GM12874 (cell line): ENCODE measurements at regions not wholly inside any gene's neighbourhood (a gene's known extent, or its start where the extent isn't known, plus 50 kb on each side); places are given as distances from the start of the nearest gene placed in this dataset.

Experiments
- CTCF ChIP-seq: IDR thresholded peaks from 2 replicates; pipeline ENCODE4 v1.5.1; 2011; ENCODE audit warnings: low read depth, mild to moderate bottlenecking, control low read depth, low read length, moderate library complexity; ENCODE audit not compliant: insufficient read depth

- TF ChIP-seq CTCF: no peak
Measured at GRCh38 chr4:65921180-65921579, 250.9 kb upstream of the EPHA5 start.

- TF ChIP-seq CTCF: no peak
Measured at GRCh38 chr4:65918872-65919271, 248.6 kb upstream of the EPHA5 start.

DNA sequence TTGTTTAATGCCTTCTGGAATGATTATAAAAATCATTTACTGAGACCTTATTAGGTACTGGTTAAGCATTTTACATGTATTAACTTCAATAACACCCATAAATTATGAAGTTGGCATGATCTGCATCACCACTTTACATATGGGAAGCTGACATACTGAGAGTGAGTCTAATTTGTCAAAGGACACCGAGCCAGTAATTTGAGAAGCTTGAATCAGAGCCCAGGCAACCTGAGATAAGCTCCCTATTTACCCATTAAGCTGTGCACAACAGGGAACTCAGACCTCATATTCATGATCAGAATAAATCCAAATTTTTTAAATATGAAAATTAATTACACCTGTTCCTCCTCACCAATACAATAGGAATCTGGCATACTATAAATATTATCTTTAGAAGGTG is 247.9 kb upstream of the EPHA5 start:
- no peak for TF ChIP-seq CTCF

- no peak for TF ChIP-seq CTCF
Measured at GRCh38 chr4:65917486-65917885, 247.2 kb upstream of the EPHA5 start.

DNA sequence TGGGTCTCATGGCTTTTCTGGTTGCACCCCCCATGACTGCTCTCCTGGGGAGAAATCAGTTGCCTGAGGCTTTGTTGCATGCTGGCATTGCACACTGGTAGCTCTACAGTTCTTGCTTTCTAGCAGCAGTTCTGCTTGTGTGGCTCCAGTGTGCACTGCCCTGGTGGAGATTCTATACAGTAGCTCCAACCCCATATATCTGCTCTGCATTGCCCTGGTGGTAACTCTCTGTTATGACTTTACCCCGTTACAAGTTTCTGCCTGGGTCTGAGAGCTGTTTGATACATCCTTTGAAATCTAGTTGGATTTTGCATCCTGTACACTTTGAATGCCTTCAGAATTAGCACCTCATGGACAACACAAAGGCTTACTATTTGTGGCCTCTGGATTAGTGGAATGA is 241.4 kb upstream of the EPHA5 start:
- TF ChIP-seq CTCF: no peak

- TF ChIP-seq CTCF: no peak
Measured at GRCh38 chr4:65893957-65894755, 223.9 kb upstream of the EPHA5 start.

DNA sequence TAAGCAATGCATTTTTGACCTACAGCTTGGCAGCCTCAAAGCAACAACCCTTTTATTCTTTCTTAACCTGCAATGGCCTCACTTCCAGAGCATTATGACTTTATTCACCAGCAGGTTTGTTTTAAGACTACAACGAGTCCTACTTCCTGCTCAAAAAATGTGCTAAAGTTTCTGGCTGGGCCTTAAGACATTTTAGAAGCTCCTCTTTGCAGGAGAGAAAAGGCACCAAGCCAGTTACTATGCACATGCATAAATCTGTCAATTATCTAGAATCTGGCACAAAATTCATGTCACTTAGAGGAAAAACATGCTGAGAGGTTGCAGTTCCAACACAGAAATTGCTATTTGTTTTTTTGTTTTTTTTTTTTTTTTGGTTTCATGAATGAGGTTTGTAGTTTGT is 223.0 kb upstream of the EPHA5 start:
- TF ChIP-seq CTCF: no peak

DNA sequence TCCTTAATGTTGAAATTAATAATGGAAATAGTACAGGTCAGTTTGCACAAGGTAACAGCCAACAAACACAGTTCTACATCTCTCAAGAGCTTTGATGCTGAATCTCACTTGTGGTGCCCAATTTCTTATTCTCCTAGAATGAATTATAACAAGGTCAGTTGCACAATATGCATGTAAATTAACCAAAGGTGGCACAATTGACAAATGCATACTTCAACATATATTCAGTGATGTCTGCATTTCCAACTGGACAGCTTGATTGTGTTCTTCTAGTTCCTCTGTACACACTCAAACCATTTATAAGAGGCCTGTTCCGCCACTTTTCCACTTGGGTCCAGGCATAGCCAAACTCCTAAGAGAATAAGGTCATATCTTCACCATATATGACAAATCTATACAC is 210.3 kb upstream of the EPHA5 start:
- no peak for TF ChIP-seq CTCF
